Activated CD4-positive, alpha-beta T cell treated with anti-CD3 and anti-CD28 coated beads, Interleukin-2, Interleukin-4, amounts not matched to agents 100 ng/mL and 50 ng/mL, durations not matched to agents 16 hours and 8 hours (primary cell): ENCODE measurements at regions not wholly inside any gene's neighbourhood (a gene's known extent, or its start where the extent isn't known, plus 50 kb on each side); places are given as distances from the start of the nearest gene placed in this dataset.

ENCODE experiments used
- DNase-seq: peaks from one replicate; pipeline ENCODE4 v3.0.0-alpha.2; 2020; ENCODE audit warnings: low spot score

DNA sequence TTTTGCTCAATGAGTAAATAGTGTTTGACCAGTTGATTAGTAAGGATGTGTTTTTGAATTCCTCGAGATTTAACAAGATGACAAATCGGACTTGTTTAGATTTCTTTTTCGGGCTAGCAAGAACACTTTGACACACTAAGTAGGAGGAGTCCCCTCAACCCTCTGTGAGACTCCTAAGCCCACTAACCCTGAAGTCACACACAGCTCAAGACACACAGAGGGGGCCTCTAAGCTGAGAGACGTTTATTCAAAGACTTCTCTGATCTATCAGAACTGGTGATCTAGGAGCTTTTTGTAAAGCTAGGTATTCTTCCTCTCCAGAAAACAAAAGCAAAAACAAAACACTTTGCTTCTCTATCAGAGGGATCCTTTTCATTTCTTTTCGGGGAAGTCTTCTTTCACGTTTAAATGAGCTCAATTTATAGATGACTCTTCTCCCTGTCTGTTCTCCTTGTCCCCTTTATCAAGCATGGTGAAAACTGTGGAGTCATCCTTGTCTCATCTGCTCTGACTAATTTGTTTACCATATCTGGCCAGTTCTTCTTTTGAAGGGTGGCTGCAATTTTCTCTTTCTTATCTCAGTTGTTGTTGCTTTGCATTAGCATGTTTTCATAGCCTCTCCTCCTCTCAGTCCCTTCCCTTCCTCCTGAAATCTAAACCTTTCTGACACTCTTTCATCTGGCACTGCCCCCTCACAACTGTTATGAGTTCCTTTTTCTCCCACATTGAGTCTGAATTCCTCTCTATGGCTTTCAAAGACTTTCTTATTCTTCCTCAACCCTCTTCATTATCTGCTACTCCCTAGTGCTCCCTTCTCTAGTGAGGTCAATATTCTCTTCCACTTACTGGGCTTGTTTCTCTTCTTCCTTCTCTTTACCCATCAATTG is 68.5 kb upstream of the RAI14 start:
- peak; percentile 7 for DNase-seq

DNA sequence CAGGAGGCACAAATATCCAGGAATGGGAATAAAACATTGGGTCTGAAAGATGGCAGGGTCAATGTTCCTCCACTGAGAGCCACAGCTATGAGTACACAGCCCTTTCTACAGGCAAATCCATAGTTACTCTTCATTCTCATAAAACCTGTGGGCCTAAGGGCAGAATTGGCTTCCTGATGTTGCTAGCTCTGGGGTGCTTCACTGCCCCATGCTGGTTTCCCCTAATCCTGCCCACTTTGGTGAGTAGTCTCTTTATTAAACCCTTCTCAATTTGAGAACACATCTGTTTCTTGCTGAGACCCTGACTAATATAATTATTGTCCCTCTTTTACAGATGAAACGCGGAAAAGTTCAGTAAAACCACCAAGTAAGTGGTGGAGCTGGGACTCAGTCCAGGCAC is 66.3 kb upstream of the RAI14 start:
- no peak for DNase-seq

DNA sequence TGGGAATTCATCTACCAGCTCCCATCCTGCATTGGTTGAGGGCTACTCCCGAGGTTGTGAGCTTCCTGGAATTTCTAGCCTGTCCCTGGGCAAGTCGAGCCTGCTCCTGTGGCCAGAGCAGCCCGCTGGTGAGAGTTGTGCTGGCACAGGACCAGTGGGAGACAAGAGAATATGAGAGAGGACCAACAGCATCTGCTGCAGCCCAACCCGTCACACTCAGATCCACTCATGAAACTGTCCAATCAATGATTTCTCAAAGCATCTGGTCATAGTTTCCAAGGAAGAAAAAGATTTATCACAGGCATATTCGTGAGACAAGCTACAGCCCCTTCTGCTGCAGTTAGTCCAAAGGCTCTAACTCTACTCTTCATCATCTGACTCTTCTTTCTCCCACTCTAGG is 64.4 kb upstream of the RAI14 start:
- no peak for DNase-seq

DNA sequence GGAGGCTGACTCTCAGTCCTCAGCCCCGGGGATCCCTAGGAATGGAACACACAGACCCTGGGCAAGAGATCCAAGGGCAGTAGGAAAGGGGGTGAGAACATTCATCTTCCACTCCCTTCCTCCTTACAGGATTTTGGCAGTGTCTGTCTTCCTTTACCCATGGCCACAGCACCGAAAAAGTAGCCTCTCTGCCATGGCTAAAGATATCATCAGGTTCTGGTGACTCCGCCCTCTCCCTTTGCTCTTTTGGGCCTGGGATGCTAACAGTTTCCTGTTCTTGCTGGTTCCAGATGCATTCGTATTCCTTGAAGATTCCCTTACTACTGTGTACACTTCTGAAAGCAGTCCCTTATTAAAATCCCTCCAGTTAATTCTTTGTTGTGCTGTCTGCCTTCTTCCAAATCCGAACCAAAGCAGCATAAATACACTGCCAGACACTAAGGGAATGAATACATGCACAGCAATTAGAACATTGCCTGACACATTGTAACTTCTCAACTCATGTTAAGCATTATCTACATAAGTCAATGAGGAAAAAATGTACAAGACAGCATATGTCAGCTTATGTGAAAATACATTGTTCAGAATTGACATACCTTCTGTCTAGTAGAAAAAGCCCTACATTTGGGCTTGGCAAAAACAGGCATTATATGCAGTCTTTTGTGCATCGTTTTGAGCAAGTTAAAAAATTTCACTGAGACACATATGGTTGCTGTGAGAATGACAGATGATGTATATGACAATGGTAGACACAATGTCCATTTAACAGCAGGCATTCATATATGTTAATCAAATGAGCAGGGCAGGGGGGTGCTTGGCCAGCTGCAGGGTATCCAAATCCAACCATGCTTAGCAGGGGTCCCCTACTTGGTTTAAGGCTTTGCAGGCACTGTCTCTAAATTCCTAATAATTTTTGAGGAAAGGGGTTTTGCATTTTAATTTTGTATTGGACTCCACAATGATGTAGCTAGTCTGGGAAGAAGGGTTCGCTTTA is 58.8 kb upstream of the RAI14 start:
- DNase-seq = no peak

DNA sequence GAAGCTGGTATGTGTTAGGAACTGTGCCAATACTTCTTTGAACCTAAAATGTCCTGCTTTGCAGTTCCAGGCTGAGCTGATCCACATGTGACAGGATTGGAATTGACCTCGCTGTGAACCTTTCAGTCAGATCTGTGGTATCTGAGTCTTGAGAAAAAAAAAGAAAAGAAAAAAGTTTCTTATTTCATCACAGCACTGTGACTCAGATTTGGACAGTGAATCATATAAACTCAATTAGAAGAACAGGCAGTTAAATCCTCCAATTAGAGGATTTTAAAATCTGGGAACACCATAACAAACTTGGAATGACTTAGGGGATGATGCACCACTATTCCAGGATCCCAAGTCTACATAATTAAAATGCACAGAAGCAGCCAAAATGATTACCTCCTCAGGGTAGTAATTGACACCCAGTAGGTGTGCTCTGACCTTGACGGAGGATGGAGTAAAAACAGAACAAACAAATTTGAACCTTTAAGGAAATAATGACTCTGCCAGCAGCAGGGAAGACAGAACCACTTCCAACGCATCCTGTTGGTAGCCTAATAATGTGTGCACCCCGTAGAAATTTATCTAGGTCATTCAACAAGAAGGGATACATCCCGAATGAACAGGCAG is 57.8 kb upstream of the RAI14 start:
- no peak for DNase-seq

DNA sequence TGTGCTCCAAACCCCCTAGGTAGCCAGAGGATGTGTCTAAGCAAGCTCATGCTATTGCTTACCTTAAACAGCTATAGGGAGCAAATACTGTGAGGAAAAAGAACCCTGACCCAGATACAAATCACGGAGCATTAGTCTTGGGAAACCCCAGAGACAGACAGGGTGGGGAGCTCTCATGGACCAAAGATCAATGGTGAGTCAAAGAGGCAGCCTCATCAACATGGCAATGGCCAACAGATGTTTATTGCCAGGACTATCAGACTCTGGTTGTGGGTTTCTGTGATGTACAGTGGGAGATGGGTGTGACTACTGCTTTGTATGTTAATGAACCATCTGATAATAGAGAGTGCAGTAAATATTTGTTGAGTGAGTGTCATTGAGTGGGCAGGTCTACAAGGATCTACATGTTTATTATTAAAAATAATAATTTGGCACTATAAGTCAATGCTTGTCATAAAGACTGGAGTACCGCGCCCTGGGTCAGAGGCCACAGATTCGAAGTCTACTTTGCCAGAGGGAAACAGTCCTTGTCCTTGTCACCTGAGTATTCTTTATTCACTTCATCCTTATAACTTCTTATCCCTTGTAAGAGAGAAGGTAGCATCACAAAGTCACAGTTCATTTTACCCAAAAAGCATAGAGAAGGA is 56.5 kb upstream of the RAI14 start:
- no peak for DNase-seq

DNA sequence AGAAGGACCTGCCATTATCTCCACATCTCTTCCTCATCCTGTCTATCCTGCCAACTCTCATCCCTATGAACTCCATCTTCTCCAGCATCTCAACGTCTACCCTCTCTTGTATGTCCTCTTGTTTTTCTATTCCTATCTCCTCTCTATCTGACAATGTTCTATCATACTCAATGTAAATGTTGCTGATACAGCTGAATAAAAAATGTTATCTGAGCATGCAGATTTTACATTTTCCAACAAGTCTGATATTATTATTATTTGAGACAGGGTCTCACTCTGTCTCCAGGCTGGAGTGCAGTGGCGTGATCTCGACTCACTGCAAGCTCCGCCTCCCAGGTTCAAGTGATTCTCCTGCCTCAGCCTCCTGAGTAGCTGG is 56.0 kb upstream of the RAI14 start:
- no peak for DNase-seq

DNA sequence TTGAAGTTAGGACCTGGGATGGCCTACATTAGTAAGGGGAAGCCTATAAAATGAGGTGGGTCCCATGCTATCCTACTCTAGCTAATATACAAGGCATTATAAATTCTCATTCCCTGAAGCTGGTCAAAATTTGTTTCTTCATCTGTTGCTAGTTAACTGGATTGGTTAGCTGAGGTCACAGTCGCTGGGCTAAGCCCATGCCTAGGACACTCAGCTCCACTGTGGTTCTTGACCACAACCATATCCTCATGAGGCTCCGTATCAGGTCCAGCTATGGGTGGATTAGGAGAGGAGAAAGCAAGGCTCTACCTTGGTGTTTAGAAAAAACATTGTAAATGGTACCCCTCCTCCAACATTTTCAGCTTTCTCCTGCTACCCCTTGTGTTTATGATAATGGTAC is 52.8 kb upstream of the RAI14 start:
- no peak for DNase-seq

DNA sequence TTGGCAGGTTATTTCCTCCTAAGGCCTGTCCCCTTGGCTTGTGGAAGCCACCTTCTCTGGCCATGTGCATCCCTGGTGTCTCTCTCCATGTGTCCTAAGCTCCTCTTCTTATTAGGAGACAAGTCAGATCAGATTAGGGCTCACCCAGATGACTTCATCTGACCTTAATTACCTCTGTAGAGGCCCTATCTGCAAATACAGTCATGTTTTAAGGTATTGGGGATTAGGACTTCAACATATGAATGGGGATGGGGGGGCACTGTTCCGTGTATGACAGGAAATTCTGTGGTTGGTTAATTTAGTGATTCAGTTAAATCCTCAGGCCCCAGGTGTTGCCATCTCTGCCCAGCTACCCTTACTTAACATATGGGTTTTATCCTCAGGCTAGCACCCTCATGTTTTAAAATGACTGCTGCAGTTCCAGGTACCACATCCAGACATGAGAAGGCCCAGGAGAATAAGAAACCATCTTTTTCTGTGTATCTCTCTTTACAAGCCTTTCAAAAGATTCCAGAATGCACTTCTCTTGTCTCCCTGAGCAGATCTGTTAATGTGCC is 51.9 kb upstream of the RAI14 start:
- DNase-seq = no peak

DNA sequence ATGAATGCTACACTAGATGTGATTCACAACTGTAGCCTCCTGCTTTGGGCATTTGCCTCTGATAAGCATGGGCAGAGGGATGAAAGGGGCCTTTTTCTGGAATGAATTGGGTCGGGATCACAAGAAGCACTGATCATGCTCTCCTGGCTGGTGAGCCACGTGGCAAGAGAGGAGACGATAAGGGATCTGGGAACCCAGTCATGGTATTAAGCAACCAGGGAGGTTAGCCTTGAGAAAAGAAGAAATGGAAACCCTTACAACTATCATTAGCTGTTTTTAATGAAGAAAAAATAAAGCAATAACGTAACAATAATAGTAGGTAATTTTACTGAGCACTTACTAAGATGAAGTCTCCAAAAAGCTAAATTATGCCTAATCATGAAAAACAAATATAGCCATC is 50.0 kb upstream of the RAI14 start:
- DNase-seq = no peak
